BJ (cell line): ENCODE measurements at regions not wholly inside any gene's neighbourhood (a gene's known extent, or its start where the extent isn't known, plus 50 kb on each side); places are given as distances from the start of the nearest gene placed in this dataset.
A peak's percentile ranks its signal among the peaks of the same experiment; 100 is the strongest.
"Not testable (repeated sequence)": the region's sequence is repeated elsewhere in the genome, so short reads cannot be mapped to it uniquely, and the experiment has no call there.

Experiments used
- CTCF ChIA-PET: fragments of 350-600 bp; formaldehyde crosslinking; extraction: SDS; loops from one replicate; lab custom pipeline; 2021; ENCODE audit warnings: antibody characterized with exemption, inconsistent platforms; lab: Yijun Ruan, JAX
- POLR2A ChIA-PET: fragments of 300-600 bp; sonication (Branson Sonifier 250); formaldehyde crosslinking; extraction: SDS; loops from one replicate; lab custom pipeline; 2021; ENCODE audit warnings: antibody characterized with exemption; lab: Charles Lee
- DNase-seq: peaks from one replicate; pipeline ENCODE4 v3.0.0-alpha.2; 2011; ENCODE audit warnings: low read depth
- H3K27me3 ChIP-seq: 2 replicates; pipeline ENCODE4 v1.6.0; 2011; ENCODE audit warnings: low read length; ENCODE audit not compliant: control insufficient read depth, insufficient read depth
- H3K36me3 ChIP-seq: 2 replicates; pipeline ENCODE4 v1.5.1; 2011; ENCODE audit warnings: low read length; ENCODE audit not compliant: control insufficient read depth, insufficient read depth
- H3K4me3 ChIP-seq: 2 replicates; pipeline ENCODE4 v1.5.1; 2011; ENCODE audit warnings: low read depth, mild to moderate bottlenecking, control low read depth, low read length
- TF ChIP-seq, protein P1 (sequence below): IDR thresholded peaks from 2 replicates; pipeline ENCODE4 v1.5.1; 2011; ENCODE audit warnings: low read depth, mild to moderate bottlenecking, control low read depth, inconsistent platforms, low read length, moderate library complexity; ENCODE audit not compliant: insufficient read depth

DNA sequence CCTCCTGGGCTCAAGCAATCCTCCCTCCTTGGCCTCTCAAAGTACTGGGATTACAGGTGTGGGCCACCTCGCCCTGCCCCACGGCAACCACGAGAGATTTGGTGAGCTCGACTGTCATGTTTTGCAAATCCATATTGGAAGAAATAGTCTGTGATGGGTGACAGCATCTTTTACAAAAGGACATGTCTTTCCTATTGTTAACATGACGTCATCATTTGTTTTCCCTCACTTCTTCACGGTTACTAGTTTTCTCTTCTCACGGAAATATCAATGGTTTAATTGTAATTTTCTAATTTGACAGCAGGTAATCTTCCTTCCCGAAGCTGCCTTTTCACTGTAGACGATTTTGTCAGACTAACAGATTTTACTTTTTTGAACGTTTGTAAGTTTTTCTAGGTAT is 110.8 kb upstream of the GREM2 start:
- Histone ChIP-seq H3K36me3 (no peaks in the 10 kb centered on the region), H3K4me3 (no peak overlapping the region), H3K27me3 (no peaks in the 10 kb centered on the region)
- TF ChIP-seq, protein P1, sequence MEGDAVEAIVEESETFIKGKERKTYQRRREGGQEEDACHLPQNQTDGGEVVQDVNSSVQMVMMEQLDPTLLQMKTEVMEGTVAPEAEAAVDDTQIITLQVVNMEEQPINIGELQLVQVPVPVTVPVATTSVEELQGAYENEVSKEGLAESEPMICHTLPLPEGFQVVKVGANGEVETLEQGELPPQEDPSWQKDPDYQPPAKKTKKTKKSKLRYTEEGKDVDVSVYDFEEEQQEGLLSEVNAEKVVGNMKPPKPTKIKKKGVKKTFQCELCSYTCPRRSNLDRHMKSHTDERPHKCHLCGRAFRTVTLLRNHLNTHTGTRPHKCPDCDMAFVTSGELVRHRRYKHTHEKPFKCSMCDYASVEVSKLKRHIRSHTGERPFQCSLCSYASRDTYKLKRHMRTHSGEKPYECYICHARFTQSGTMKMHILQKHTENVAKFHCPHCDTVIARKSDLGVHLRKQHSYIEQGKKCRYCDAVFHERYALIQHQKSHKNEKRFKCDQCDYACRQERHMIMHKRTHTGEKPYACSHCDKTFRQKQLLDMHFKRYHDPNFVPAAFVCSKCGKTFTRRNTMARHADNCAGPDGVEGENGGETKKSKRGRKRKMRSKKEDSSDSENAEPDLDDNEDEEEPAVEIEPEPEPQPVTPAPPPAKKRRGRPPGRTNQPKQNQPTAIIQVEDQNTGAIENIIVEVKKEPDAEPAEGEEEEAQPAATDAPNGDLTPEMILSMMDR = no peak
- CTCF ChIA-PET = interaction anchor here (1.3 to 1.9 kb wide), 3 partner anchors 9 to 224 kb away, joined by 3 to 8 read pairs (median 3); no protein-coding TSS in a partner anchor
- DNase-seq = no peak
- POLR2A ChIA-PET = no interaction called here

GRCh38 chr1:240720976-240721375 is 109.0 kb upstream of the GREM2 start:
- no peak for DNase-seq
- ChIA-PET POLR2A (interaction anchor here (0.7 kb wide), 1 partner anchor 222 kb away, joined by 13 read pairs; no protein-coding TSS in a partner anchor), CTCF (no interaction called here)
- TF ChIP-seq, protein P1 = no peak
- Histone ChIP-seq H3K4me3 (no peak overlapping the region), H3K36me3 (no peaks in the 10 kb centered on the region), H3K27me3 (no peaks in the 10 kb centered on the region)

DNA sequence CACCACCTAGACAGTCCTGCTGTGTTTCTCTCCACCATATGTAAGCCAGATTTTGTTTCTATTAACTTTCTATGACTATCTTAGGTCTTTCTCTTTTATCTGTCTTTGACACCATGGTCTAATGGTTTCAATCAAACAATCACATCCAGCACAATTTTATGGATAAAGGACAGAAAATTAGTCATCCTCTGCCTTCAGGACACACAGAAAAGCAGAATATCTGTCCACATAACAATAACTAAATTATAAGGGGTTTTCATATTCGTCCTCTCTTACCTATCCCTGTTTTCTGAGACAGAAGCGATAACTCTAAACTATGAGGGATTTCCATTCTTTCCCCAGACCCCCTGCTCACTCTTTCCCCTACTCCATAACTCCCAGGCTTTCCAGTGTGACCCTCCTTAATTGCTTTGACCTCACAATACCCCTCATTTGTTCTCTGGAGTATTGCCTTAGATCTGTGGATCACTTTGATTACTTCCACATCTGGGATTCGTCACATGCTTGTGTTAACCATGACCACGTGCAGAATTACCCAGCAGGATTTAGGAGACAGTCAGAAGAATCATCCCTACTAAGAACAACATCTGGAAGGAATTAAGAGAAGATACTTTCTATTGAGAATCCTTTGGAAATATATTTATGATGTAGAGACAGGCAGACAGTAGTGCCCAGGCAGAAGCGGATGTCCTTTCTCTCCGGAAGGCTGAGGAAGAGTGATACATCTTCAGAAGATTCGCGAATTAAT is 108.2 kb upstream of the GREM2 start:
- ChIA-PET CTCF (no interaction called here), POLR2A (no interaction called here)
- DNase-seq = peak; percentile 46
- no peaks in the 10 kb centered on the region for H3K27me3 ChIP-seq
- TF ChIP-seq, protein P1 = no peak
- no peak overlapping the region for H3K4me3 ChIP-seq
- H3K36me3 ChIP-seq = no peaks in the 10 kb centered on the region

- H3K36me3 ChIP-seq, POLR2A ChIA-PET, H3K4me3 ChIP-seq, DNase-seq, H3K27me3 ChIP-seq: not testable (repeated sequence)
- CTCF ChIA-PET = interaction anchor here (1.3 to 2.1 kb wide), 2 partner anchors 12 to 16 kb away, joined by 3 to 7 read pairs; no protein-coding TSS in a partner anchor
These were observed 104.6 kb upstream of the GREM2 start for GRCh38 chr1:240716538-240716937.

- no peak overlapping the region for H3K4me3 ChIP-seq
- DNase-seq = no peak
- ChIA-PET CTCF (interaction anchor here (0.8 to 1.0 kb wide), 2 partner anchors 13 to 18 kb away, joined by 3 read pairs; no protein-coding TSS in a partner anchor), POLR2A (no interaction called here)
- H3K27me3 ChIP-seq = no peaks in the 10 kb centered on the region
- TF ChIP-seq, protein P1 = no peak
- H3K36me3 ChIP-seq = no peaks in the 10 kb centered on the region
These were observed 102.8 kb upstream of the GREM2 start for GRCh38 chr1:240714568-240715292.
